Activated CD4-positive, alpha-beta T cell treated with anti-CD3 and anti-CD28 coated beads, Interleukin-2, amount 10 ng/mL, durations not matched to agents 24 days and 14 days (primary cell): ENCODE measurements at regions not wholly inside any gene's neighbourhood (a gene's known extent, or its start where the extent isn't known, plus 50 kb on each side); places are given as distances from the start of the nearest gene placed in this dataset.

Experiments used
- DNase-seq: peaks from one replicate; pipeline ENCODE4 v3.0.0; 2022
- H3K27ac Mint-ChIP-seq: one replicate; pipeline ENCODE4 v1.8.0; 2022; ENCODE audit warnings: mild to moderate bottlenecking, mixed read lengths
- H3K27me3 Mint-ChIP-seq: one replicate; pipeline ENCODE4 v1.8.0; 2022; ENCODE audit warnings: mixed read lengths
- H3K36me3 Mint-ChIP-seq: one replicate; pipeline ENCODE4 v1.8.0; 2022; ENCODE audit warnings: low read depth, mild to moderate bottlenecking, mixed read lengths
- H3K4me1 Mint-ChIP-seq: one replicate; pipeline ENCODE4 v1.8.0; 2021; ENCODE audit warnings: mixed read lengths
- H3K4me3 Mint-ChIP-seq: one replicate; pipeline ENCODE4 v1.8.0; 2022; ENCODE audit warnings: mild to moderate bottlenecking, moderate library complexity, mixed read lengths
- H3K9me3 Mint-ChIP-seq: one replicate; pipeline ENCODE4 v1.8.0; 2021; ENCODE audit warnings: mixed read lengths
- intact Hi-C: fragments of 100-400 bp; cut with micrococcal nuclease; formaldehyde crosslinking; loops from one replicate; pipeline ENCODE4 v1.15.1; 2023

DNA sequence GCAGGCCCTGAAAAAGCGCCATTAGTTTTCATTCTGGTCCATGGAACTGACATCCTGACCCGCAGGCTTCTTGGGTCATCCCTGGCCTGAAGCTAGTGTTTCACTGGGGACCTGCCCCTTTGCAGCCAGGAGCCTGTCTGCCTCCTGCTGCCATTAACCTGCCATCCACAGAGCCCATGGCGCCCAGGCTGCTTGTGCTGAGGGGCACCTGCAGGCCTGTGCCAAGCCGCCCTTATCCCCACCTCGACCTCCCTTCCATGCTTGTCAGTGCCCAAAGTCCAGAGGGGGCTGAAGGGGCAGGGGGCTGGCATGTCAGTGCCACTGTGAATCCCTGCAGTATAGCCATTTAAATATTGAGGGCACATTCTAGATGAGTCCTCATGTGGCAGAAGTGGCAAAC is 207.6 kb upstream of the USP25 start:
- Mint-ChIP-seq H3K9me3 (peaks cover 8% of the 10 kb centered on the region), H3K4me3 (no peak overlapping the region), H3K27me3 (no peaks in the 10 kb centered on the region), H3K36me3 (peaks cover 2% of the 10 kb centered on the region), H3K27ac (no peak overlapping the region), H3K4me1 (peaks cover 14% of the 10 kb centered on the region)
- peak; percentile 39 for DNase-seq
- intact Hi-C loops = no loop called here

DNA sequence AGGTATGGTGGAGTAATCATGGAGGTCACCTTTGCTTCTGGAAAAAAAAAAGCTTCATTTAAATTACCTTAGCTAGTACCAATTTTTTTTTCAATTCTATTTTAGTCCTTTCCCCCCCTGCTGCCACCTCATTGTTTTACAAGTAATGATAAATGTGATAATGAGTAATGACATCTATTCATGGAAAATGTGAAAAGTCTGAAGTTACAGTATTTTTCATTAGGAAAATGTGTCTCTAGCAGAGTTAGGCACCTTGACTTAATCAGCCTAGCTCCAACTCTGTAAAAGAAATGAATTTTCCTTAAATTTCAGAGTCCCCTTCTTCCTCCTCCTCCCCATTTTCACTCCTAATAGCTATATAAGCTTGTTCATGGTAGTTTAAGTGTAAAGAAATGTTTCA is 204.9 kb upstream of the USP25 start:
- H3K4me1 Mint-ChIP-seq = peaks cover 10% of the 10 kb centered on the region

DNA sequence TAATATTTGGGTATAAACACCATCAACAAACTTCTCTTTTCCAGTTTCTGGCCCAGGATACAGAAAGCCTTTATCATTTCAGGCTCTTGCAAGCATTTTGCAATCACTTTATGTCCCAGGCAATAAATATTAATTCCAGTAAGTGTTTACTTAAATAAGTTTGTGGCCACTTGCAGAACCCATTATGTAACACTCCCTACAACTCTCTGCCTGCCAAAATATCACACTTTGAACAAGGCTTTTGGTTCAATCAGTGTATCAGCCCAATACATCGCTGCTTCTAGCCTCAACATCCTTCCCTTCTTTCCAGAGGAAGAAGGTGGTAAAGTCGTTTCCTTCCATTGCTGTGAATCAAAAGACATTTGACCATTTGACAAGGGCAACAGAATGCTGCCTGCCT is 203.0 kb upstream of the USP25 start:
- no peaks in the 10 kb centered on the region for H3K27me3 Mint-ChIP-seq
- H3K4me1 Mint-ChIP-seq = peaks cover 2% of the 10 kb centered on the region
- no peak overlapping the region for H3K27ac Mint-ChIP-seq
- intact Hi-C loops = no loop called here
- H3K36me3 Mint-ChIP-seq = no peaks in the 10 kb centered on the region
- peak; percentile 25 for DNase-seq
- H3K4me3 Mint-ChIP-seq = no peak overlapping the region
- peaks cover 9% of the 10 kb centered on the region for H3K9me3 Mint-ChIP-seq

More for the DNA sequence above, 204.9 kb upstream of the USP25 start:
- H3K27me3 Mint-ChIP-seq = no peaks in the 10 kb centered on the region
- H3K27ac Mint-ChIP-seq = no peak overlapping the region
- no peak overlapping the region for H3K4me3 Mint-ChIP-seq
- peaks cover 13% of the 10 kb centered on the region for H3K9me3 Mint-ChIP-seq
- no peaks in the 10 kb centered on the region for H3K36me3 Mint-ChIP-seq
- DNase-seq = peak; percentile 3
- intact Hi-C loops = no loop called here

DNA sequence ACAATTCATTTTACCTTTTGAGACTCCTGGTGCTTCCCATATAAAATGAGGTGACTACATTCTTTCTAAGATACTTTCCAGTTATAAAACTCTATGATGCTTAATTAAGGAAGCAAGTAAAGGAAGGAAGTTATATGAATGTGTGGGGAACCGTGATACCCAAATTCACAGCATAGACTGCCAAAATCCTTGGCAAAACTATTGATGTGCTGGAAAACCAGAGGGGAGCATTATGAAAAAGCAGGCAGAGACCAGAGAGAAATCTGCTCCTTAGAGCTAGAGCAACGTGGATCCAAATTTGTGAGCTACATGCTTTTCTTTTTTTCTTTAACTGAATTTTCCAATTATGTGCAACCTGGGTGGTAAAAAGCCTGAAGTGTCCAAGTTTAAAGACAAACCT is 201.4 kb upstream of the USP25 start:
- no peak overlapping the region for H3K4me3 Mint-ChIP-seq
- no peaks in the 10 kb centered on the region for H3K27me3 Mint-ChIP-seq
- H3K27ac Mint-ChIP-seq = no peak overlapping the region
- peaks cover 2% of the 10 kb centered on the region for H3K4me1 Mint-ChIP-seq
- no peak for DNase-seq
- H3K36me3 Mint-ChIP-seq = no peaks in the 10 kb centered on the region
- intact Hi-C loops = no loop called here
- peaks cover 9% of the 10 kb centered on the region for H3K9me3 Mint-ChIP-seq

DNA sequence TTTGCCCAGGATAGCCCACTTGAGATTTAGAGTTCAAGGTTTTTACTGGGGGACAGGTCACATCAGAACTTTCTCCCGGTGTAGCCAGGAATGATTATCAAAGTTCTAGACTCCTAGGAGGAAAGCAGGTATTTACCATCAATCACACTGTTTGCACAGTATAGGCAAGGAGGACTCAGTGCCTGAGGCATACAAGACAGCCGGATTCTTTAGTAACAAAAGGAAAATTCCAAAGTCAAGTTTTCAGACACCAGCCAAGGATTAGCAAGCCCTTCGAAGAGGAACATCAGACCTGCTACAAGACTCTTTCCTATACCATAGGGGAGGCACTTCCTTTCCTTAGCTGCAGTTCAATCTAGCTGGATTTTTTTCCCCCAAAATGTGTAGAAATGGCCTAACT is 197.8 kb upstream of the USP25 start:
- intact Hi-C loops = no loop called here
- no peak overlapping the region for H3K27ac Mint-ChIP-seq
- peaks cover 7% of the 10 kb centered on the region for H3K4me1 Mint-ChIP-seq
- H3K4me3 Mint-ChIP-seq = no peak overlapping the region
- H3K36me3 Mint-ChIP-seq = no peaks in the 10 kb centered on the region
- H3K27me3 Mint-ChIP-seq = peaks cover 2% of the 10 kb centered on the region
- no peak for DNase-seq
- H3K9me3 Mint-ChIP-seq = peaks cover 5% of the 10 kb centered on the region

DNA sequence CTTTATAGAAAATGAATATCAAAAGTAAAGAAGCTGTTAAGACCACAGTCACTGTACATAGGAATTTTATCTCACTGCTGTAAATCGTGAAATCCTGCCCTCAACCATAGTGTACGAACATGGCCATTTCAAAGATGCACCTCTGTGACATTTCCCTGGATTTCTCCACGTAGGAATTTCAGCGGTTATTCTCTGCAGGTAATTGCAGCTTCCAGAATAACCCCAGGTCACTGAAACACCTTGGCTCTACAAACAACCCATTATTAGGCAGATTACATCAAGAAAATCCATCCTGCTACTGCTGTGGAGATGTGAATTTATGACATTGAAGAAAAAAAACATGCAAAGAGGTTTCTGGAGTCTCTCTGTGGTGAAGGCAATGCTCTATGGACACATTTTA is 196.2 kb upstream of the USP25 start:
- Mint-ChIP-seq H3K9me3 (peaks cover under 1% of the 10 kb centered on the region), H3K27ac (no peak overlapping the region), H3K4me1 (peaks cover 7% of the 10 kb centered on the region), H3K27me3 (peaks cover 2% of the 10 kb centered on the region), H3K36me3 (no peaks in the 10 kb centered on the region), H3K4me3 (no peak overlapping the region)
- intact Hi-C loops = no loop called here
- no peak for DNase-seq

DNA sequence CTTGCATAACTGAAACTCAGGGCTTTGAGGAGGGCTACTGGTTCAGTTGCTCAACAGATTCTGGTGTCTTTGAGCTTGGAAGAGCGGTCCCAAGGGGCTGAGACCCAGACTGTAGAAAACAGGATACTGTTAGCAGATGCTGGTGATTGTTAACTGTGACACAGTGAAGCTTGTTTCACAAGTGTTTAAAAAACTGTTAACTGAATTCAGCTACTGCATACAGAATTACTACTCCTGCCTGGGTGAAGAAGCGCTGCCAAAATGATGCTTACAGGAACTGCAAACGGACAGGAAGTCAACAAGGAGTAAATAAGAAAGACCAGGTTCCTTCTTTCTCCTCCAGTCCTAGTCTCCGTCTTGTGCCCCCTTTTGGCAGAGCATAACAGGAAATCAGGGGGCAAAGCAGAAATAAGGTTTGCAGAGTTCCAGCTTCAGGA is 195.3 kb upstream of the USP25 start:
- no peak overlapping the region for H3K27ac Mint-ChIP-seq
- no peak overlapping the region for H3K4me3 Mint-ChIP-seq
- intact Hi-C loops = no loop called here
- no peak for DNase-seq
- peaks cover 6% of the 10 kb centered on the region for H3K27me3 Mint-ChIP-seq
- H3K9me3 Mint-ChIP-seq = no peaks in the 10 kb centered on the region
- H3K36me3 Mint-ChIP-seq = no peaks in the 10 kb centered on the region
- peaks cover 7% of the 10 kb centered on the region for H3K4me1 Mint-ChIP-seq

DNA sequence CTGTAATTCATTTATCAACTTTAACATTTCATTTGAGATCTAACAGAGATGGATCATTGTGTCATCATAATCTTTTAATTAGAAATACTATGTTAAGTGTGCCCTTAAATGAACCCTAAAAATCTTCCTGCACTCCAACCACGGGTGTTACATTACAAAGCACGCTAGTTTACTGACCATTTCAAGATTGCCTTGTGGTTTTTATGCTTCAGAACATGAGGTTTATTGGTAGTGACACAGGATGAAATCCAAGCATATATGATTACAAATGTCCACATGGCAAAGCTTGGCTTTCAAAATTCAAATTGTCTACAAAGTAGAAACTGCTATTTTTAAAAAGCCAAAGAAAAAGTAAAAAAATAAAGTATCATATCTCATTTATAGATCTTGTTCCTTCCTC is 190.4 kb upstream of the USP25 start:
- Mint-ChIP-seq H3K27ac (no peak overlapping the region), H3K36me3 (no peaks in the 10 kb centered on the region), H3K4me3 (no peak overlapping the region), H3K27me3 (peaks cover 6% of the 10 kb centered on the region), H3K4me1 (peaks cover 3% of the 10 kb centered on the region), H3K9me3 (no peaks in the 10 kb centered on the region)
- DNase-seq = no peak
- intact Hi-C loops = no loop called here

DNA sequence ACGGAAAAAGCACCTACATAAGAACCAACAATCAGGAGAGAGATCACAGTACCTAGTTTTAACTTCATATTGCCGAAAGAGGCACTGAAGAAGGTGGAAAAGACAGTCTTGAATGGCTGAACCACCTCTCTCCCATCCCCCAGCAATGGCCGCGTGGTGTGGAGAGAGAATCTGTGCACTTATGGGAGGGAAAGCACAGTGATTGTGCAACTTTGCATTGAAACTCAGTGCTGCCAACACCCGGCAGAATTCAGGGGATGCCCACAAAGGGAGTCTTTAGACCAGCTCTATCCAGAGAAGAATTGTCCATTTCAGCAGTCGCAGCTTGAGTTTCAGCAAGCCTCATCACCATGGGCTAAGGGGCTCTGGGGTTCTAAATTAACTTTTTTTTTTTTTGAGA is 186.3 kb upstream of the USP25 start:
- peaks cover 5% of the 10 kb centered on the region for H3K27me3 Mint-ChIP-seq
- H3K27ac Mint-ChIP-seq = no peak overlapping the region
- H3K4me1 Mint-ChIP-seq = no peaks in the 10 kb centered on the region
- peak; percentile 32 for DNase-seq
- intact Hi-C loops = no loop called here
- H3K9me3 Mint-ChIP-seq = no peaks in the 10 kb centered on the region
- no peaks in the 10 kb centered on the region for H3K36me3 Mint-ChIP-seq
- H3K4me3 Mint-ChIP-seq = no peak overlapping the region

DNA sequence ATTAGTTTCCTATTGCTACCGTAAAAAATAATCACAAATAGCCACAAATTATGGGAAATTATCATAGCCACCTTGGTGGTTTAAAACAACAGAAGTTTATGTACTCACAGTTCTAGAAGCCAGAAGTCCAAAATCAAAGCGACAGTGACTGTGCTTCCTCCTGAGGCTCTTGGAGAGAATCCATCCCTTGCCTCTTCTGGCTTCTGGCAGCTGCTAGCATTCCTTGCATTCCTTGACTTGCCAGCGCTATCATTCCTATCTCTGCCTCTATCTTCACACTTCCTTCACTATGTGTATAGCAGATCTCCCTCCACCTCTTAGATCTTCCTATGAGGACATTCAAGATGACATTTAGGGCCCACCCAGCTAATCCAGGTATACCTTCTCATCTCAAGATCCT is 180.1 kb upstream of the USP25 start:
- Mint-ChIP-seq H3K36me3 (no peaks in the 10 kb centered on the region), H3K27ac (no peak overlapping the region), H3K4me3 (no peak overlapping the region), H3K4me1 (no peaks in the 10 kb centered on the region), H3K9me3 (no peaks in the 10 kb centered on the region), H3K27me3 (peaks cover 2% of the 10 kb centered on the region)
- intact Hi-C loops = no loop called here
- peak; percentile 9 for DNase-seq

DNA sequence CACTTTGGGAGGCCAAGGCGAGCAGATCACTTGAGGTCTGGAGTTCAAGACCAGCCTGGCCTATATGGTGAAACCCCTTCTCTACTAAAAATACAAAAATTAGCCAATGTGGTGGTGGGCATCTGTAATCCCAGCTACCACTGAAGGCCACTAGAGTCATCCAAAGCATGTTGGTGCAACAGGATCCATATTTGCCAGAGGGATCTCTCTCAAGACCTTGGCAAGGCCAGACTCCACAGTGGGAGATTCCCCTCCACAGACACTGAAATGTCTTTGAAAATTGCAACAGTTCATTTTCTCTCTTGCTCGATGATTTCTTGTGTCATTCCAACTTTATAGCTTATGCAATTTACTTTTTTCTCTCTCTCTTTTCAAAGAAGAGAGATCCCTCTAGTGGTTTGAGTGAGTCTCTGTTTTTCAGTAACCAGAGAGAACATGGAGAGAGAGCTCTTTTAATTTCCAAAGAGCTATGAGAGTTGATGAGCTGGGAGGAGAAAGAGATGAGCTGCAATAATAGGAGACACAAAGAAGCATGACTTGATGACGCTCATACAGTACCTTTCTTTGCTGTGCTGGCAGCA is 176.8 kb upstream of the USP25 start:
- Mint-ChIP-seq H3K36me3 (no peaks in the 10 kb centered on the region), H3K27ac (no peak overlapping the region), H3K4me1 (no peaks in the 10 kb centered on the region), H3K4me3 (no peak overlapping the region), H3K9me3 (peaks cover 4% of the 10 kb centered on the region), H3K27me3 (no peaks in the 10 kb centered on the region)
- intact Hi-C loops = no loop called here
- no peak for DNase-seq

DNA sequence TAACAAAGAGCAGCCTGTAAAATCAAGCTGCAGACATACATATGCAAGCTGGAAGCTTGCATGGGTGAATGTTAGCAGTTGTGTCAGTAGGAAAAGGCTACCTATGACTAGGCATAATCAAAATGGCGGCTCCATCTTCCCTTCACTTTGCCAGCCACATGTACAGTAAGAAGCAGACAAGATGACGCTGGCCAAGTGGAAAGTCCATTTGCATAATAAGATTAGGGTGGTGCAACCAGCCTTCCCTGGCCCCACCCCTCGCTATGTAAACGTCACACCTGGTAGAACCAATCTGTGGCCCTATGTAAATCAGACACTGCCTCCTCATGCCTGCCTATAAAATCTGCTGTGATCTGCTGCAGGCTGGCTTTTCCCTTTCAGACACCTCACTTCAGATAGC is 171.9 kb upstream of the USP25 start:
- Mint-ChIP-seq H3K4me1 (peaks cover 2% of the 10 kb centered on the region), H3K4me3 (no peak overlapping the region), H3K9me3 (peaks cover 4% of the 10 kb centered on the region), H3K27ac (no peak overlapping the region), H3K36me3 (no peaks in the 10 kb centered on the region), H3K27me3 (no peaks in the 10 kb centered on the region)
- no peak for DNase-seq
- intact Hi-C loops = no loop called here

DNA sequence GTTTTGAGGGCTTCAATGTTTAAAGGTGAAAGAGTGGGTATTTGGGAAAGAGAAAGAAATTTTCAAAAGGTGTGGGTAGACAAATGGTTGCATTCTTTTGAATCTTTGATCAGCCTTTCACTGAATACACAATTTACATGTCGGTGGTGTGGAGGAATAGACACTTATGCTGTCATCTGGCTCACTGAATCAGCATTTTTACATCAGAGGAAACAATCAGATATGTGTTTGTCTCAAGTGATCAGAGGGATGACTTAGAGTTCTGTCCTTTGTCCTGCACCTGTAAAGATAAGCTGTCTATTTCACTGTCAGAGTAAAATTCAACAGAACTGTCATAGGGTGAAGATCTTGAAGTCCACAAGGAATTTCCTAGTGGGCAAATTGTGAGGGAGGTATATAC is 170.9 kb upstream of the USP25 start:
- Mint-ChIP-seq H3K9me3 (peaks cover 4% of the 10 kb centered on the region), H3K4me1 (peaks cover 2% of the 10 kb centered on the region), H3K27ac (no peak overlapping the region), H3K27me3 (no peaks in the 10 kb centered on the region), H3K4me3 (no peak overlapping the region), H3K36me3 (no peaks in the 10 kb centered on the region)
- intact Hi-C loops = no loop called here
- peak; percentile 21 for DNase-seq

DNA sequence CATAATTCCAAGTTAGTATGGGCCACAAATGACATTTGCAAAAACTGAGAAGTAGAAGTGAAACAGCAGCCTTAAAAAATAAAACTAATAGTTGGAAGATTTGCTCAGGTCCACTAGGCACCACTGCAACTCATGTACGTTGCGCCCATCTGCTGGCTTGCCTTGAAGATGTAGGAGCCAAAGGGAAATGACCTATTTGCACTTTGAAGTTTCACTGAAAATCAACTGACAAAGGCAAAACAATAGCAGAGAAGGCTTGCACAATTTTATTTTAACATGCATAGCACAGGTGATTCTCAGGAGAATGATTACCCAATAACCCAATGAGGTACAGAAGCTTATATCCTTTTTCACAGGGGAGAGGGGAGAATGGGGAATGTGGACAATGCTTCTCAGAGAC is 170.1 kb upstream of the USP25 start:
- Mint-ChIP-seq H3K4me3 (no peak overlapping the region), H3K9me3 (peaks cover 4% of the 10 kb centered on the region), H3K36me3 (no peaks in the 10 kb centered on the region), H3K27ac (no peak overlapping the region), H3K4me1 (peaks cover 2% of the 10 kb centered on the region), H3K27me3 (peaks cover 2% of the 10 kb centered on the region)
- intact Hi-C loops = no loop called here
- no peak for DNase-seq

DNA sequence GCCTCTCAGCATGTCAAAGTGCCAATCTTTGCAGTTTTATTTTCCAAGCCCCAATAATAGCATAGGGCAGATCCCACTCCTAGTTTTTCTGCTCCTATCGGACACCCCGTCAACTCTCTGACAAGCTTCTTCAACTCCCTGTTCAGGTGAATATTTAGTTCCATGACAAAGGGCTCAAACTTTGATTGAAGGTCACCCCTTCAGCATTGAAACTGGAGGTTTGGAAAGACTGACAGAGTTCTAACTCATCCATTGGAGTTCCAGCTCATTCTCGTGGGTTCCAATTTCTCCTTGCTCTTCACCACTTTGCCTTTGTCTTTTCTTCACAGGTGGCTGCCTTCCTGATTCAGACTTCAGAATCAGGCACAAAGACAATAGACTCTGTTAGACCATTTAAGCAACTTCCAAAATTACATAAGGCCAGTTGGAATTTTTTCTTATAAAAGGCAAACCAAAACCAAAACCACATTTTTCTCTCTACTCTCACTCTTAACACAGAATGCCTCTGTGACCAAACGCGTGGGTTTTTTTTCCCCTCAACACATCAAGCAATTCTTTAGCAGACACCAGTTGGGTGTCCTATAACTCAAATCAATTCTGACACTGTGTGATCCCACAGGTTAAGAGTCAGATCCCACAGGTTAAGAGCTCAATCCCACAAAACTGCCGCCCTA is 169.3 kb upstream of the USP25 start:
- no peaks in the 10 kb centered on the region for H3K36me3 Mint-ChIP-seq
- H3K4me1 Mint-ChIP-seq = peaks cover 2% of the 10 kb centered on the region
- no peak overlapping the region for H3K4me3 Mint-ChIP-seq
- peaks cover 4% of the 10 kb centered on the region for H3K9me3 Mint-ChIP-seq
- DNase-seq = peak; percentile 34
- intact Hi-C loops = no loop called here
- H3K27me3 Mint-ChIP-seq = peaks cover 2% of the 10 kb centered on the region
- no peak overlapping the region for H3K27ac Mint-ChIP-seq
